Sigmoid colon (tissue), 4 donors: ENCODE measurements at regions not wholly inside any gene's neighbourhood (a gene's known extent, or its start where the extent isn't known, plus 50 kb on each side); places are given as distances from the start of the nearest gene placed in this dataset.

ENCODE experiments used
- CTCF ChIP-seq, 4 experiments: fragments of 450-650 bp in 3 of 4; fragments of 200-600 bp in 1 of 4; IDR thresholded peaks; one replicate each; pipeline ENCODE4 v1.5.1; 2016 to 2019; ENCODE audit warnings: antibody characterized with exemption in 4 of 4, mild to moderate bottlenecking in 3 of 4, moderate library complexity in 2 of 4
- EP300 ChIP-seq, 4 donors: sonication (generic); formaldehyde crosslinking; IDR thresholded peaks; one replicate each; pipeline ENCODE4 v1.6.1; 2017; ENCODE audit warnings: antibody characterized with exemption in 4 of 4

GRCh38 chr20:8073024-8073832 is 53.7 kb upstream of the TMX4 start:
- TF ChIP-seq EP300 (IDR thresholded peaks at IDR 0.05) = no peak
- TF ChIP-seq CTCF (IDR thresholded peaks at IDR 0.05) = no peak
